ENCODE measurements at regions not wholly inside any gene's neighbourhood (a gene's known extent, or its start where the extent isn't known, plus 50 kb on each side); places are given as distances from the start of the nearest gene placed in this dataset.

GRCh38 chr6:134106702-134107101, 54.3 kb upstream of the SLC2A12 start:
- no peak for TF ChIP-seq CTCF (IDR thresholded peaks at IDR 0.05; ENCODE audit: low read depth, low read length, missing control alignments)
- H3K4me3 ChIP-seq (replicated peaks; ENCODE audit: low read depth, low read length) = no peak overlapping the region
- DNase-seq (ENCODE audit: extremely low read depth, low read depth) = no peak

- H3K4me3 ChIP-seq (replicated peaks; ENCODE audit: low read depth, low read length) = no peak overlapping the region
- no peak for DNase-seq (ENCODE audit: extremely low read depth, low read depth)
- TF ChIP-seq CTCF (IDR thresholded peaks at IDR 0.05; ENCODE audit: low read depth, low read length, missing control alignments) = no peak
Observed at GRCh38 chr6:134105940-134106339, 53.5 kb upstream of the SLC2A12 start.

GRCh38 chr6:134103006-134103405, 50.6 kb upstream of the SLC2A12 start:
- TF ChIP-seq CTCF (IDR thresholded peaks at IDR 0.05; ENCODE audit: low read depth, low read length, missing control alignments) = no peak
- DNase-seq (ENCODE audit: extremely low read depth, low read depth) = no peak
- no peak overlapping the region for H3K4me3 ChIP-seq (replicated peaks; ENCODE audit: low read depth, low read length)

Data from HFF-Myc (cell line).